Mesenchymal stem cell (in vitro differentiated cells and primary cell): ENCODE measurements at regions not wholly inside any gene's neighbourhood (a gene's known extent, or its start where the extent isn't known, plus 50 kb on each side); places are given as distances from the start of the nearest gene placed in this dataset.

Experiments
- DNase-seq: peaks from one replicate; pipeline ENCODE4 v3.0.0-alpha.2; 2013
- H2AFZ ChIP-seq: one replicate; pipeline ENCODE4 v1.6.1; 2013; ENCODE audit warnings: low read depth, mild to moderate bottlenecking, control low read depth, inconsistent platforms, low read length, moderate library complexity
- H2AK5ac ChIP-seq: 2 replicates; pipeline ENCODE4 v1.6.1; 2013; ENCODE audit warnings: low read length, moderate library complexity, mild to moderate bottlenecking, inconsistent platforms; ENCODE audit not compliant: severe bottlenecking
- H2BK120ac ChIP-seq: one replicate; pipeline ENCODE4 v1.6.1; 2013; ENCODE audit warnings: low read depth, mild to moderate bottlenecking, inconsistent platforms, low read length, moderate library complexity
- H2BK12ac ChIP-seq, 2 experiments: one replicate each; pipeline ENCODE4 v1.6.1; 2013; ENCODE audit warnings: inconsistent platforms in 2 of 2, low read length in 2 of 2, mild to moderate bottlenecking in 2 of 2, moderate library complexity in 2 of 2, control low read depth in 1 of 2
- H2BK15ac ChIP-seq: one replicate; pipeline ENCODE4 v1.6.1; 2013; ENCODE audit warnings: mild to moderate bottlenecking, low read depth, inconsistent platforms; ENCODE audit not compliant: poor library complexity, severe bottlenecking
- H2BK5ac ChIP-seq: 2 replicates; pipeline ENCODE4 v1.6.1; 2013; ENCODE audit warnings: low read depth, mild to moderate bottlenecking, low read length, control low read depth, inconsistent platforms; ENCODE audit not compliant: poor library complexity, severe bottlenecking
- H3K14ac ChIP-seq, 2 experiments: one replicate each; pipeline ENCODE4 v1.6.1; 2013; ENCODE audit warnings: inconsistent platforms in 2 of 2, low read length in 2 of 2, control low read depth in 1 of 2, mild to moderate bottlenecking in 1 of 2, moderate library complexity in 1 of 2
- H3K18ac ChIP-seq, 2 experiments: one replicate each; pipeline ENCODE4 v1.6.1; 2013; ENCODE audit warnings: inconsistent platforms in 2 of 2, low read length in 2 of 2, control low read depth in 1 of 2, low read depth in 1 of 2, mild to moderate bottlenecking in 1 of 2
- H3K23ac ChIP-seq, 2 experiments: one replicate each; pipeline ENCODE4 v1.6.1; 2013; ENCODE audit warnings: inconsistent platforms in 2 of 2, low read length in 2 of 2, mild to moderate bottlenecking in 2 of 2, moderate library complexity in 2 of 2, control low read depth in 1 of 2
- H3K27ac ChIP-seq: 2 replicates; pipeline ENCODE4 v1.5.1; 2013; ENCODE audit warnings: mild to moderate bottlenecking, moderate library complexity, low read length, control low read depth, inconsistent platforms; ENCODE audit not compliant: poor library complexity, severe bottlenecking
- H3K27me3 ChIP-seq, 2 experiments: 2 replicates each; pipeline versions ENCODE4 v1.6.1 to v1.7.0; 2013; ENCODE audit warnings: low read length in 2 of 2, mild to moderate bottlenecking in 2 of 2, moderate library complexity in 2 of 2, control low read depth in 1 of 2, inconsistent platforms in 1 of 2; ENCODE audit not compliant: control insufficient read depth in 1 of 2, insufficient read depth in 1 of 2
- H3K36me3 ChIP-seq, 2 experiments: 2 replicates each; pipeline versions ENCODE4 v1.6.1 to v1.7.0; 2013; ENCODE audit warnings: low read length in 2 of 2, control low read depth in 1 of 2, inconsistent platforms in 1 of 2, low read depth in 1 of 2, mild to moderate bottlenecking in 1 of 2; ENCODE audit not compliant: insufficient read depth in 2 of 2, control insufficient read depth in 1 of 2
- H3K4ac ChIP-seq, 2 experiments: one replicate each; pipeline ENCODE4 v1.6.1; 2013; ENCODE audit warnings: inconsistent platforms in 2 of 2, low read length in 2 of 2, mild to moderate bottlenecking in 2 of 2, moderate library complexity in 2 of 2, control low read depth in 1 of 2, low read depth in 1 of 2
- H3K4me1 ChIP-seq: 2 replicates; pipeline ENCODE4 v1.6.1; 2013; ENCODE audit warnings: low read depth, low read length, control low read depth; ENCODE audit not compliant: control insufficient read depth, insufficient read depth
- H3K4me2 ChIP-seq: 2 replicates; pipeline ENCODE4 v1.6.1; 2013; ENCODE audit warnings: low read length, mild to moderate bottlenecking, inconsistent platforms; ENCODE audit not compliant: poor library complexity, severe bottlenecking
- H3K4me3 ChIP-seq, 2 experiments: 2 replicates each; pipeline versions ENCODE4 v1.5.1 to v1.7.0; 2013; ENCODE audit warnings: low read length in 2 of 2, mild to moderate bottlenecking in 2 of 2, control low read depth in 1 of 2, low read depth in 1 of 2; ENCODE audit not compliant: insufficient read depth in 1 of 2
- H3K79me1 ChIP-seq: replicated peaks from 2 replicates; pipeline ENCODE4 v1.6.1; 2013; ENCODE audit warnings: mild to moderate bottlenecking, control low read depth, low read length, inconsistent platforms; ENCODE audit not compliant: poor library complexity, severe bottlenecking
- H3K9ac ChIP-seq: 2 replicates; pipeline ENCODE4 v1.7.0; 2013; ENCODE audit warnings: mild to moderate bottlenecking, low read length, moderate library complexity
- H3K9me3 ChIP-seq: 2 replicates; pipeline ENCODE4 v1.7.0; 2013; ENCODE audit warnings: mild to moderate bottlenecking, low read length; ENCODE audit not compliant: control insufficient read depth
- H4K8ac ChIP-seq: one replicate; pipeline ENCODE4 v1.6.1; 2013; ENCODE audit warnings: inconsistent platforms, mild to moderate bottlenecking, low read length, moderate library complexity
- H4K91ac ChIP-seq: one replicate; pipeline ENCODE4 v1.6.1; 2013; ENCODE audit warnings: mild to moderate bottlenecking, low read length, inconsistent platforms
- WGBS: methylation state at CpG from one replicate; pipeline ENCODE4 v1.1.7; 2013; ENCODE audit warnings: mixed read lengths; 5-methylcytosine and 5-hydroxymethylcytosine counted together

DNA sequence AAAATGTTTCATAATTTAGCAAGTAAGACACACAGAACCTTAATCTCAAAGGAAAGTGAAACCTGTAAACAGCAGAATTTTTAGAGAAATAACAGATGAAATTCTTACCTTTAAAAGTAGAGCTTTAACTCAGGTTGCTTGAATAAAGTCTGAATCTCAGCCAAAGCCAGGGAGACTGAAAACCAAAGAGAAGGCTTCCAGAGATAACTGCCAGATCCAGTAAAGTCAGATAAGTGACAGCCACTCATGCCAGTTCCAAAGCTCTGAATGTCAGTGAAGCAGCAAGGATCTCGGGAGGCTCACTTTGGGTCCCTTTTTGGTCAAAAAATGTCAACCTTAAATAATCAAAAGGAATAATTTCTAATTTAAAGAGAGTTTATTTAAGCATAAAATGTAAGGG, 199.9 kb upstream of the CHRM3 start:
- H3K27ac ChIP-seq = no peak overlapping the region
- WGBS = no CpG with 5 or more reads among the region's 1 CpG
- no peak overlapping the region for H2AFZ ChIP-seq

DNA sequence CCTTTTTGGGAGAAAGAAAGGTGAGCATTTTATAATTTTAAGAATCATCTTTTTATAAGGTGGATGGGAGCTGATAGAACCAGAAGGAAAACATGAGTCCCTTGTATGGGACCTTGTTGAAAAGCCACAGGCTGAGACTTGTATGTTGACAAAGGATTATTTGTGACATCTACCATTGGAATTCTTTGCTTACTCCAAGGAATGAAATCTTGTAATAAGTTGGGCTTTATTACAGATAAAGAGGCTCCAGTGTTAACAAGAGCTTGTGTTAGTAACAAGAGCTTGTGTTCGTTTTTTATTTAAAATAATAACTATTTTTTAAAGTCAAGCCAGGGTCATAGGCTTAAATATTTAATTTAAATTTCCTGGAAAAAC, 201.1 kb upstream of the CHRM3 start:
- Histone ChIP-seq H4K8ac (no peak overlapping the region), H3K4me3 (no peak overlapping the region), H2BK12ac (no peak overlapping the region), H3K4ac (no peak overlapping the region), H3K27me3 (no peaks in the 10 kb centered on the region), H2AFZ (no peak overlapping the region), H2BK120ac (no peak overlapping the region), H3K36me3 (no peaks in the 10 kb centered on the region), H2BK5ac (no peak overlapping the region), H3K9me3 (peaks cover 16% of the 10 kb centered on the region), H3K18ac (no peak overlapping the region), H3K27ac (no peak overlapping the region), H3K14ac (no peak overlapping the region), H4K91ac (no peak overlapping the region), H2AK5ac (no peak overlapping the region), H3K79me1 (no peaks in the 10 kb centered on the region), H3K4me1 (no peaks in the 10 kb centered on the region), H3K9ac (no peak overlapping the region), H3K23ac (no peak overlapping the region), H3K4me2 (no peak overlapping the region), H2BK15ac (no peak overlapping the region)
- WGBS = no CpG with 5 or more reads among the region's 1 CpG
- DNase-seq = no peak

More for the DNA sequence above, 199.9 kb upstream of the CHRM3 start:
- Histone ChIP-seq H3K4me3 (no peak overlapping the region), H2BK5ac (no peak overlapping the region), H3K27me3 (no peaks in the 10 kb centered on the region), H3K36me3 (no peaks in the 10 kb centered on the region), H2BK12ac (no peak overlapping the region), H3K4me2 (no peak overlapping the region), H2BK15ac (no peak overlapping the region), H3K14ac (no peak overlapping the region), H3K18ac (no peak overlapping the region), H3K79me1 (no peaks in the 10 kb centered on the region), H3K4ac (no peak overlapping the region), H3K4me1 (no peaks in the 10 kb centered on the region), H3K23ac (no peak overlapping the region), H2AK5ac (no peak overlapping the region), H4K8ac (no peak overlapping the region), H3K9me3 (peaks cover 10% of the 10 kb centered on the region), H2BK120ac (no peak overlapping the region), H4K91ac (no peak overlapping the region), H3K9ac (no peak overlapping the region)
- DNase-seq = no peak

DNA sequence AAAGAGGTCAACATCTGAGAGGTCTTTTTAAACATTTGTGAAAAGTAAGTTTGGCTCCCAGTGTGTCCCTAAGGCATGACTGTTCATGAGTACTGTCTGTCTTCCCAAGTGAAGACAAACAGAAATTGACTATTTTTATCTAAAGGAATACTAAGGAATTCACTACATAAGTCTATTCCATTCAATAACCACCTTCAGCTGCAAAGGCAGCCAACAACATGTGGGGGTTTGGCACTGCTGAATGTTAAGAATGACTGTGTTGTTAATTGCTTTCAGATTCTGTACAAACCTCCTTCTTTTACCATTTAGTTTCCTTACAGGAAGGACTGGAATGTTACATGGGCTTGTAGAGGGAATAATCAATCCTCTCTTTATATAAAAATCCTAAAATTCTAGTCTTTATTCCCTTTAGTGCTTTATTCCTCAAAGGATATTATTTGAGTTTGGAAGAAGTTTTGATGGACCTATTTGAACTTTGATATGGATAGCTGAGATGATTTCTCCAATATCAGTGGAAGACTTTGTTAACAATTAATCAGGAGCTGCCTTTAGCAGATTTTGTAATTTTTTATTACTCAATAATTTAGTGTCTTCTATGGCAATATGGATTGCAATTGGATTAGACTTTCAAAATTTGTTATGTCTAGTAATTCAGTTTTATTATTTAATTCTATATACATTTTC, 201.7 kb upstream of the CHRM3 start:
- Histone ChIP-seq H2BK120ac (no peak overlapping the region), H2AK5ac (no peak overlapping the region), H3K14ac (no peak overlapping the region), H3K4me2 (no peak overlapping the region), H3K27me3 (no peaks in the 10 kb centered on the region), H3K79me1 (no peaks in the 10 kb centered on the region), H3K4me3 (no peak overlapping the region), H3K36me3 (no peaks in the 10 kb centered on the region), H2BK5ac (no peak overlapping the region), H2BK15ac (no peak overlapping the region), H3K18ac (no peak overlapping the region), H2AFZ (no peak overlapping the region), H4K91ac (no peak overlapping the region), H3K27ac (no peak overlapping the region), H3K9me3 (peaks cover 19% of the 10 kb centered on the region), H3K4ac (no peak overlapping the region), H4K8ac (no peak overlapping the region), H3K4me1 (no peaks in the 10 kb centered on the region), H3K9ac (no peak overlapping the region), H2BK12ac (no peak overlapping the region), H3K23ac (no peak overlapping the region)
- DNase-seq = no peak

DNA sequence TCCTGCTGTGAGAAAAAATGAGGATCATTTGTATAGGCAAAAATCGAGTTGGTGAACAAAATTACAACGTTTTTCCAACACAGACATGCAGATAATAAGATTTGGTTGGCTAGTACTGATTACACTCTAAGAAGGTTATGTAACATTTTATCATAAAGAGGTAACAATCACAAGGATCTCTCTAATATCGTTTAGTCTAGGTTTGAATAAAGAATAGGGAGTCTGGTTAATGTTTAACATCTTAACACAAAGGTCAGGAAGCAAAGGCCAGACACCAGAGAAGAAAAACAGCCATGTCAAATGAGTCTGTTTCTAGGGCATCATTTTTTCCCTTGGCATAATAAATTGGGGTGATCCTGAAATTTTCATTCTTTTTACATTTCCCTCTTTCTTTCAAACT, 207.4 kb upstream of the CHRM3 start:
- Histone ChIP-seq H3K79me1 (no peaks in the 10 kb centered on the region), H2AFZ (no peak overlapping the region), H3K9ac (no peak overlapping the region), H2BK15ac (no peak overlapping the region), H2BK12ac (no peak overlapping the region), H3K4me2 (no peak overlapping the region), H3K4ac (no peak overlapping the region), H3K27me3 (no peaks in the 10 kb centered on the region), H3K36me3 (no peaks in the 10 kb centered on the region), H3K4me3 (no peak overlapping the region), H2BK120ac (no peak overlapping the region), H3K27ac (no peak overlapping the region), H4K91ac (no peak overlapping the region), H3K9me3 (peaks cover 16% of the 10 kb centered on the region), H3K18ac (no peak overlapping the region), H4K8ac (no peak overlapping the region), H2BK5ac (no peak overlapping the region), H2AK5ac (no peak overlapping the region), H3K23ac (no peak overlapping the region), H3K14ac (no peak overlapping the region), H3K4me1 (no peaks in the 10 kb centered on the region)
- no peak for DNase-seq
- WGBS = no CpG with 5 or more reads among the region's 3 CpGs
